Esophagus squamous epithelium (tissue), 4 donors: ENCODE measurements at regions not wholly inside any gene's neighbourhood (a gene's known extent, or its start where the extent isn't known, plus 50 kb on each side); places are given as distances from the start of the nearest gene placed in this dataset.

ENCODE experiments used
- POLR2A ChIP-seq, 4 donors: fragments of 450-650 bp; IDR thresholded peaks; one replicate each; pipeline ENCODE4 v1.6.1; 2017; ENCODE audit warnings: antibody characterized with exemption in 4 of 4, mild to moderate bottlenecking in 4 of 4, moderate library complexity in 3 of 4
- TF ChIP-seq, protein P1 (sequence below), 6 experiments: fragments of 450-650 bp in 4 of 6; fragments of 200-600 bp in 2 of 6; sonication (generic) in 2 of 6; IDR thresholded peaks; one replicate each; pipeline ENCODE4 v1.5.1; 2016 to 2019; ENCODE audit warnings: antibody characterized with exemption in 6 of 6, mild to moderate bottlenecking in 4 of 6, moderate library complexity in 4 of 6

DNA sequence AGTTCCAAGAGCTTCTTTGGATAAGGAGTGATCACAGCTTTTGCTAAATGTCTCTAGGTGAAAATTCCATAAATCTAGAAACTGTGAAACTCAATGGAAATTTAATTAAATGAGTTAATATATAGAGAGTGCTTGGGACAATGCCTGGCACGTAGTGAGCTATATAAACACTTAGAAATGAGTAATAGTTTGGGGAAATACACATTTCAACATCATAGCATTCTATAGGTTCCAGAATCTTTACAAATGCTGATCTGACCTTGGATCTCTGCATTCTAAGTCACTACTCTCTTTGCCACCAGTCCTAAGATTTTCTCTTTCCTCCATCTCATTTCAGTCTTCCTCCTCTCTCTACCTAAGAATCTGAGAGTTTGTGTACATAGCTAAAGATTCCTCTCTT, 175.6 kb downstream of the SOX9 start:
- TF ChIP-seq, protein P1, sequence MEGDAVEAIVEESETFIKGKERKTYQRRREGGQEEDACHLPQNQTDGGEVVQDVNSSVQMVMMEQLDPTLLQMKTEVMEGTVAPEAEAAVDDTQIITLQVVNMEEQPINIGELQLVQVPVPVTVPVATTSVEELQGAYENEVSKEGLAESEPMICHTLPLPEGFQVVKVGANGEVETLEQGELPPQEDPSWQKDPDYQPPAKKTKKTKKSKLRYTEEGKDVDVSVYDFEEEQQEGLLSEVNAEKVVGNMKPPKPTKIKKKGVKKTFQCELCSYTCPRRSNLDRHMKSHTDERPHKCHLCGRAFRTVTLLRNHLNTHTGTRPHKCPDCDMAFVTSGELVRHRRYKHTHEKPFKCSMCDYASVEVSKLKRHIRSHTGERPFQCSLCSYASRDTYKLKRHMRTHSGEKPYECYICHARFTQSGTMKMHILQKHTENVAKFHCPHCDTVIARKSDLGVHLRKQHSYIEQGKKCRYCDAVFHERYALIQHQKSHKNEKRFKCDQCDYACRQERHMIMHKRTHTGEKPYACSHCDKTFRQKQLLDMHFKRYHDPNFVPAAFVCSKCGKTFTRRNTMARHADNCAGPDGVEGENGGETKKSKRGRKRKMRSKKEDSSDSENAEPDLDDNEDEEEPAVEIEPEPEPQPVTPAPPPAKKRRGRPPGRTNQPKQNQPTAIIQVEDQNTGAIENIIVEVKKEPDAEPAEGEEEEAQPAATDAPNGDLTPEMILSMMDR (IDR thresholded peaks at IDR 0.05): no peak
- TF ChIP-seq POLR2A (IDR thresholded peaks at IDR 0.05): no peak
